ENCODE measurements at regions not wholly inside any gene's neighbourhood (a gene's known extent, or its start where the extent isn't known, plus 50 kb on each side); places are given as distances from the start of the nearest gene placed in this dataset.
A peak's percentile ranks its signal among the peaks of the same experiment; 100 is the strongest.

GRCh38 chr11:119979701-119980100, 158.2 kb downstream of the TRIM29 start:
- DNase-seq: no peak

DNA sequence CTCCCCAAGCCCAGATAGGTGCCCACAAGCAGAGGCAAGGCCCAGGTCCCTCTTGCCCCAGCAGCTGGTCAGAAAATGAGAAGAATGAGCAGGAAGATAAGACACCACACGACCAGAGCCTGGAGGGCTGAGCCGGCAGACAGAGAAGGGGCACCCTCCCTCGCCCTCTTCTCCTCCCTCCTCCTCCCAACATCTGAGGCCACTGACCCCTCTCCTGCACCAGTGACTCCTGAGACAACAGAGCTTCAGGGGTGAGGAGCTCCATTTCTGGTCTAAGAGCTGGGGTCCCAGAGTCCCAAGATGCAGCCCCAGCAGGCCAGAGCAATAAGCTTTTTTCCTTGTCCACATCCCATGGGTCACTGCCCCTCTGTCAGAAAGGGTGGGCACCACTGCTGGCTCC, 159.2 kb downstream of the TRIM29 start:
- no peak for DNase-seq

DNA sequence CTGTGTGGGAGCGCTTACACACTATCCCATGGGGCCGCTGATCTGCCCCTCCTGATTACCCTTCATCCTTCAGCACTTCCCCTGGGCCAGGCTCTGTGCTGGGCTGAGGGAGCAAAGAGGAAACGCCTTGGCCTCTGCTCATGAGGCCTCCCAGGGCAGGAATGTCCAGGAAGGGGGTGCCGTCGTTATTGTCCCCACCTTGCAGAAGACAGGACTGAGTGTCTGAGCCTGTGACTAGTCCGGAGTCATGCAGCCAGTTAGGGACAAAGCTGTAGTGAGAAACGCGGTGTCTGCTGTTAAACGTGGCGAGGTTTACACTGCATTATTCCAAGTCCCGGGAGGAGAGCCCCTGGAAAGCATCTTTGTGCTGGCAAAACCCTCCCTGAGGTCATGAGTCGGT, 160.0 kb downstream of the TRIM29 start:
- DNase-seq: no peak

DNA sequence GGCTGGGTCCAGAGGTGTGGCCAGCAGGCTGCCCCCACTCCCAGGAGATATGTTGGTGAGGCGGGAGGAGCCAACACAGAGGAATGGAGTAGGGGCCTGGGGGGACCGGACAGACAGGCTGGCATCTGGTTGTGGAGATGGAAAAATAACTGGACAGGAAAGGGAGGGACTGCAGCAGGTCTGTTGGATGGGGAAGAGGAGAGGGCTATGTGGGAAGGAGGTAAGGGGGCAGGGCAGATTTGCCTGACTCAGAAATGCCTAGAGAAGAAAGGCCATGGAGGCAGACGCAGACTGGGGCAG, 160.4 kb downstream of the TRIM29 start:
- no peak for DNase-seq

GRCh38 chr11:119976805-119977560, 160.9 kb downstream of the TRIM29 start:
- DNase-seq: no peak

GRCh38 chr11:119975561-119976152, 162.3 kb downstream of the TRIM29 start:
- peak; percentile 72 to 83 for DNase-seq

DNA sequence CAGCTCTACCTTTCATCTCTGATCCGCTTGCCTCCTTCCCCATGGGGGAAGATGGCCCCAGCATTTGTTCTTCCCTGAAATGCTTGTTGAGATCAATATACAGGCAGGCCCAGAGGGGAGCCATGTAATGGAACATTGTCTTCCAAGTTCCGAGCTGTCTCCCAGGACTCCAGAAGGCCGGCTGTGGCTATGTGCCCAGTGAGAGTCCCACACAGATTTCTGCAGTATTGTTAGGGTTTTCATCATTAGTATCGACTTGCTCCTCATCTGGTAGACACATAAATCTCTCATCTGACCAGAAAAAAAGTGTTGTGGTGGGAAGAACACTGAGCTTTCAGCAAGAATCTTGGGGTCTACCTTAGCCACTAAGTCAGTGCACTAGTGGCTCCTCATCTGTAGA, 163.4 kb downstream of the TRIM29 start:
- peak in 1 of 2 experiments; percentile 65 for DNase-seq

DNA sequence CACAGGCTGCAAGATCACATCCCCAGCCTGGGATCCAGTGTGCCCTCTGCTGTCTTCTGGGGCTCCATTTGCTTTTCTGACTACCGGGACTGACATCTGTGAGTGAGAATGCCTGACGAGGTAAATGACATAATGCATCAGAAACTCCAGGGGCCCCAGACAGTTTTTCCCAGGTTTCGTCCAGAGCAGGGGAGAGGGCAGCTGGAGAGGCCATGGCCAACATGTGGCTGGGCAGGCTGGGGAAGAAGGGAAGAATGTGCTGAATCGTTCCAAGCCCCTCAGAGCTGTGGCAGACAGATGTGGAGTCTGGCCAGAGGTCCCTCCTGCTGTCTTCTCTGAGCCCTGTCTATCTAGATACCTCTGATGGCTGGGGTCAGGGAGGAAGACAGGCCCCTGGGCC, 163.9 kb downstream of the TRIM29 start:
- no peak for DNase-seq

- DNase-seq: no peak
Observed at GRCh38 chr11:119972281-119972680, 165.6 kb downstream of the TRIM29 start.

GRCh38 chr11:119970555-119971304, 167.2 kb downstream of the TRIM29 start:
- no peak for DNase-seq

DNA sequence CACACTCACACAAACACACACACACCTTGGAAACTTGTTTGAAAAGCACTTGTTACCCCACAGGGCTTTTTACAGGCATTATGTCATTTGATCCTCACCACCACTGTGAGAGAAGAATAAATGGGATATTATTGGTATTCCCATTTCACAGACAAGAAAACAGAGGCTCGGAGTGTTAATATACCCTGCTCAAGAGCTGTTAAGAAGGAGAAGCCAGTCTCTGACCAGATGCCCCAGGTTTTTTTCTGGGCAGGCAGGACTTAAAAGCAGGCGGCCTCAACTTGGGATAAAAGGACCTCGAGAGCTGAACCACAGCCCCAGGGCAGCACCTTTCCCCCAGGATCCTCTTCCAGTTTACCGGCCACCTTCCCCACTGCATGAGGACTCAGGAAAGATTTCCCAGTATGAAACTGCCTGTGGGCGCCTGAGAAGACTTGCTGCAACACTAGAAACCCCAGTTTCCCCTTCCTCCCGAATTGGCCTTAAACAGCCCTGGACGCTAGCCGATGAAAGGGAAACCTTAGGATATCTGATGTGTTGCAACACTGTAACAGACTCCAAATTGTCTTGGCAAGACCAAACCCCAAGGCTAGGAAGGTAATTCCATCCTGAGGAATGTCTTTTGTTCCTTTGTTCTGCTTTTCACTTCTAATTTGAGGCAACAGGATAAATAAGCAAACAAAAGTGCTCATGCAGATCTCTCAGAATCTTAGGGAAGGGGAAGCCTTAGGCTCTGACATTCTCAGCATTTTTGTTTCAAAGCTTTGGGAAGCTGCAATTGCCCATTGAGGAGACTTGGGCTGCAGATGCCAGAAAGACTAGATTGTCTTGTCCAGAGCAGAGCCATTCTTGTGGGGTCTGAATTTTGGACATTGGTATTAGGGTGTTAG, 173.5 kb downstream of the TRIM29 start:
- no peak for DNase-seq

GRCh38 chr11:119957951-119958350, 180.0 kb downstream of the TRIM29 start:
- no peak for DNase-seq

- DNase-seq: no peak
Observed at GRCh38 chr11:119952441-119952840, 185.5 kb downstream of the TRIM29 start.

- no peak for DNase-seq
Observed at GRCh38 chr11:119943298-119943655, 194.6 kb downstream of the TRIM29 start.

GRCh38 chr11:119942583-119943297, 195.2 kb downstream of the TRIM29 start:
- no peak for DNase-seq

GRCh38 chr11:119941636-119942411, 196.1 kb downstream of the TRIM29 start:
- DNase-seq: no peak

- no peak for DNase-seq
Observed at GRCh38 chr11:119941171-119941570, 196.7 kb downstream of the TRIM29 start.

DNA sequence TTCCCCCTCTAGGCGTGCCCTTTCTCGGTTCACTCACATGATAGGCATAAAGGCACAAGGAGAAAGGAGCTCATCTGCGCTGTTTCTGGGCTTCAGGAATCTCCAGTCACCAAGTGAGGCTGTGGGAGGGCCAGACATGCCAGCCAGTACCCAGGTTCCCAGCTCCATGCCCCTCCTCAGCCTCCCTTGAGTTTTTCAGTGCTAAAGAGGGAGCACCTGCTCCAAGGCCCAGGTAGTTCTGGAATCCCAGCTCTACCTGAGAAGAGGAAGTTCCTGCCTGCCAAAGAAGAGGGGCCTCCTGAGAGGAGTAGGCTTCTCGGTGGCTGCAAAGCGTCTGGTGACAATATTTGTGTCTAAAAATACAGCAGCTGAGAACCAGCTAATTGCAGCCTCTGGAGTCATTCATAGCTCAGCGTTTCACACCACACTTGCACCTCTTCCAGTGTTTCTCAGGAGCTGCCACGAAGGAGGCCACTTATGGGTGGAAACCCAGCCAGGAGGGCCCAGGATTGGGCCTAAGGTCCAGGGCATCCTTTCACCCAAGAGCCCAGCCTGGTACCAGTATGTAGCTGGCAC, 197.4 kb downstream of the TRIM29 start:
- no peak for DNase-seq

GRCh38 chr11:119937412-119937811, 200.5 kb downstream of the TRIM29 start:
- DNase-seq: no peak

DNA sequence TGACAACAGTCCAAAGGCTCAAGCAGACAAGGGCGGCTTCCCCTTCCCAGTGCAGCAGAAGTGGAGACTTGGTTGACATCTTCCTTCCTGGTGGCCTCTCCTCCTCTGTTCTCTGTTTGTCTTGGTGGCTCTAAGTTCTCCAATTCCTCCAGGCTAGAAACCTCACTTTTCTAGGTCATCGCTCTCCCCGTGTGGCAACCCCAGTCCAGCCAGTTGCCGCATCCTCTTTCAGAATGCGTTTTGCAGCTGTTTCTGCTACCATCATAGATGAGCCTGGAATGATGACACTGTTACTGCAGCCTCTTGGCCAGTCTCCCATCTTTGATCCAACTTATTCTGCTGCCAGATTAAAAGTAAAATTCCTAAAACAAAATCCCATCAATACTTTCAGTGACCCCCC, 201.5 kb downstream of the TRIM29 start:
- no peak for DNase-seq

- DNase-seq: no peak
Observed at GRCh38 chr11:119935349-119935925, 202.5 kb downstream of the TRIM29 start.
